Loucy (cell line): ENCODE measurements at regions not wholly inside any gene's neighbourhood (a gene's known extent, or its start where the extent isn't known, plus 50 kb on each side); places are given as distances from the start of the nearest gene placed in this dataset.

Experiments
- H2AFZ ChIP-seq: fragments of 200-600 bp; sonication (generic); 2 replicates; pipeline ENCODE4 v1.6.0; 2016; ENCODE audit warnings: antibody characterized with exemption, mild to moderate bottlenecking, low read length, moderate library complexity
- H3F3A ChIP-seq: fragments of 200-600 bp; 2 replicates; pipeline ENCODE4 v1.6.0; 2016; ENCODE audit warnings: antibody characterized with exemption, low read depth, mild to moderate bottlenecking
- H3K27me3 ChIP-seq: fragments of 200-600 bp; sonication (generic); 2 replicates; pipeline ENCODE4 v1.6.1; 2014; ENCODE audit warnings: low read length, mild to moderate bottlenecking; ENCODE audit not compliant: insufficient read depth, poor library complexity, severe bottlenecking
- H3K36me3 ChIP-seq: fragments of 200-600 bp; sonication (generic); 2 replicates; pipeline ENCODE4 v1.6.1; 2016; ENCODE audit warnings: low read length; ENCODE audit not compliant: insufficient read depth
- H3K4me1 ChIP-seq: fragments of 200-600 bp; sonication (generic); 2 replicates; pipeline ENCODE4 v1.5.1; 2014; ENCODE audit warnings: low read length, mild to moderate bottlenecking; ENCODE audit not compliant: insufficient read depth, poor library complexity, severe bottlenecking
- H3K4me2 ChIP-seq: fragments of 200-600 bp; sonication (generic); 2 replicates; pipeline ENCODE4 v1.6.0; 2014; ENCODE audit warnings: antibody characterized with exemption, low read length, low read depth, mild to moderate bottlenecking; ENCODE audit not compliant: poor library complexity, severe bottlenecking
- H3K4me3 ChIP-seq: fragments of 200-600 bp; sonication (generic); 2 replicates; pipeline ENCODE4 v1.5.1; 2014; ENCODE audit warnings: low read length, mild to moderate bottlenecking, mixed read lengths; ENCODE audit not compliant: poor library complexity, severe bottlenecking
- H3K79me2 ChIP-seq: fragments of 200-600 bp; sonication (generic); 2 replicates; pipeline ENCODE4 v1.6.1; 2014; ENCODE audit warnings: low read length; ENCODE audit not compliant: insufficient read depth
- H3K9ac ChIP-seq: fragments of 200-600 bp; sonication (generic); 2 replicates; pipeline ENCODE4 v1.6.0; 2014; ENCODE audit warnings: mild to moderate bottlenecking, low read depth, low read length, moderate library complexity; ENCODE audit not compliant: poor library complexity, severe bottlenecking
- H3K9me2 ChIP-seq: fragments of 200-600 bp; sonication (generic); replicated peaks from 2 replicates; pipeline ENCODE4 v1.6.1; 2016; ENCODE audit warnings: low read depth, low read length, mixed read lengths
- H3K9me3 ChIP-seq: fragments of 200-600 bp; sonication (generic); 2 replicates; pipeline ENCODE4 v1.6.1; 2014; ENCODE audit warnings: mild to moderate bottlenecking, antibody characterized with exemption, low read length, low read depth; ENCODE audit not compliant: insufficient read depth
- H4K20me1 ChIP-seq: fragments of 200-600 bp; sonication (generic); 2 replicates; pipeline ENCODE4 v1.6.0; 2014; ENCODE audit warnings: antibody characterized with exemption, low read length, mild to moderate bottlenecking; ENCODE audit not compliant: insufficient read depth, poor library complexity, severe bottlenecking
- EZH2phosphoT487 ChIP-seq: fragments of 200-600 bp; IDR thresholded peaks from 2 replicates; pipeline ENCODE4 v1.6.1; 2018; ENCODE audit warnings: antibody characterized with exemption, mild to moderate bottlenecking, moderate library complexity, borderline replicate concordance
- TF ChIP-seq, protein P1 (sequence below): fragments of 200-600 bp; sonication (generic); conservative IDR thresholded peaks from 2 replicates; pipeline ENCODE4 v1.5.1; 2014; ENCODE audit warnings: mild to moderate bottlenecking, antibody characterized with exemption, low read length

DNA sequence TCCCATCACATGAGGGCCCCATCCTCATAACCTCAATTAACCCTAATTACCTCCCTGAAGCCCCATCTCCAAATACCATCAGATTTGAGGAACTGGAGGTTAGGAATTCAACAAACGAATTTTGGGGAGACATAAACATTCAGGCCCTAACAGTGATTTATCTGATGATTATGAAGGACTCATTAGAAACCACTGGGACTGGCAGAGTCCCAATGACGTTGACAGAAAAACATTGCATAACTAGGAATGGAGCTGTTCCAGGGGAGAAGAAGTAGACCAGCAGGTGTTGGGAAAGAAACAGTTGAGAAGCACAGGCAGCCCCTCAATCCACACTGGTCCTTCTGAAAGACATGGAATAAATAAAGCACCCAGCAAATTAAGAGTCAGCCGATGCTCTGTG lies 282.0 kb downstream of the MAP2K4 start:
- H3K36me3 ChIP-seq = no peaks in the 10 kb centered on the region
- no peaks in the 10 kb centered on the region for H4K20me1 ChIP-seq
- no peak overlapping the region for H3K4me3 ChIP-seq
- H3K4me1 ChIP-seq = no peaks in the 10 kb centered on the region
- TF ChIP-seq EZH2phosphoT487 = no peak
- no peak overlapping the region for H2AFZ ChIP-seq
- H3K79me2 ChIP-seq = no peaks in the 10 kb centered on the region
- no peaks in the 10 kb centered on the region for H3F3A ChIP-seq
- no peak overlapping the region for H3K4me2 ChIP-seq
- no peaks in the 10 kb centered on the region; the same call in 1 of the 2 replicates for H3K9me3 ChIP-seq
- no peak overlapping the region for H3K9ac ChIP-seq
- no peaks in the 10 kb centered on the region for H3K27me3 ChIP-seq
- no peaks in the 10 kb centered on the region for H3K9me2 ChIP-seq

DNA sequence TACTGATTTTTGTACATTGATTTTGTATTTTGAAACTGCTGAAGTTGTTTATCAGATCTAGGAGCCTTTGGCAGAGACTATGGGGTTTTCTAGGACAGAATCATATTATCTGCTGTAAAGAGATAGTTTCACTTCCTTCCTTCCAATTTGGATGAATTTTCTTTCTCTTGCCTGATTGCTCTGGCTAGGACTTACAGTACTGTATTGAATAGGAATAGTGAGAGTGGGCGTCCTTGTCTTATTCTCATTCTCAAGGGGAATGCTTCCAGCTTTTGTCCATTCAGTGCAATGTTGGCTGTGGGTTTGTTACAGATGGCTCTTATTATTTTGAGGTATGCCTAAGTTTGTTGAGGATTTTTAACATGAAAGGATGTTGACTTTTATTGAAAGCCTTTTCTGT lies 290.1 kb downstream of the MAP2K4 start:
- Histone ChIP-seq H4K20me1 (no peaks in the 10 kb centered on the region), H3K36me3 (no peaks in the 10 kb centered on the region), H3K27me3 (no peaks in the 10 kb centered on the region), H3K4me3 (no peak overlapping the region), H3K9ac (no peak overlapping the region), H3K9me3 (0 out of 2 replicates have a peak, but pooled peaks cover 2% of the 10 kb centered on the region), H3K4me1 (no peaks in the 10 kb centered on the region), H3F3A (no peaks in the 10 kb centered on the region), H2AFZ (no peak overlapping the region), H3K79me2 (no peaks in the 10 kb centered on the region), H3K4me2 (no peak overlapping the region), H3K9me2 (no peaks in the 10 kb centered on the region)
- TF ChIP-seq, protein P1, sequence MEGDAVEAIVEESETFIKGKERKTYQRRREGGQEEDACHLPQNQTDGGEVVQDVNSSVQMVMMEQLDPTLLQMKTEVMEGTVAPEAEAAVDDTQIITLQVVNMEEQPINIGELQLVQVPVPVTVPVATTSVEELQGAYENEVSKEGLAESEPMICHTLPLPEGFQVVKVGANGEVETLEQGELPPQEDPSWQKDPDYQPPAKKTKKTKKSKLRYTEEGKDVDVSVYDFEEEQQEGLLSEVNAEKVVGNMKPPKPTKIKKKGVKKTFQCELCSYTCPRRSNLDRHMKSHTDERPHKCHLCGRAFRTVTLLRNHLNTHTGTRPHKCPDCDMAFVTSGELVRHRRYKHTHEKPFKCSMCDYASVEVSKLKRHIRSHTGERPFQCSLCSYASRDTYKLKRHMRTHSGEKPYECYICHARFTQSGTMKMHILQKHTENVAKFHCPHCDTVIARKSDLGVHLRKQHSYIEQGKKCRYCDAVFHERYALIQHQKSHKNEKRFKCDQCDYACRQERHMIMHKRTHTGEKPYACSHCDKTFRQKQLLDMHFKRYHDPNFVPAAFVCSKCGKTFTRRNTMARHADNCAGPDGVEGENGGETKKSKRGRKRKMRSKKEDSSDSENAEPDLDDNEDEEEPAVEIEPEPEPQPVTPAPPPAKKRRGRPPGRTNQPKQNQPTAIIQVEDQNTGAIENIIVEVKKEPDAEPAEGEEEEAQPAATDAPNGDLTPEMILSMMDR = no peak
- no peak for TF ChIP-seq EZH2phosphoT487

- TF ChIP-seq, protein P1 = no peak
- no peak for TF ChIP-seq EZH2phosphoT487
- H3K4me2 ChIP-seq = no peak overlapping the region
- no peaks in the 10 kb centered on the region for H3K4me1 ChIP-seq
Observed at GRCh38 chr17:12312692-12313091, 292.0 kb downstream of the MAP2K4 start.

DNA sequence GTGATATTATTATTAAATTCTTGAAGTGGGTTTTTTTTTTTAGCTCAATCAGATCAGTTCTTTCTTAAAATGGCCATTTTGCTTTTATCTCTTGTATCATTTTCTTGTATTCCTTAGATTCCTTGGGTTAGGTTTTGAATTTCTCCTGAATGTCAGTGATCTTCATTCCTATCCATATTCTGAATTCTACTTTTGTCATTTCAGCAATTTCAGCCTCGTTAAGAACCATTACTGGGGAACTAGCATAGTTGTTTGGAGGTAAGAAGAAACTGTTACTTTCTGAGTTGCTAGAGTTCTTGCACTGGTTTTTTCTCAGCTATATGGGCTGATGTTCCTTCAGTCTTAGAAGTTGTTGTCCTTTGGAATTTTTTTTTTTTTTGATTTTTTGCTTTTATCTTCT lies 293.1 kb downstream of the MAP2K4 start:
- Histone ChIP-seq H3K79me2 (no peaks in the 10 kb centered on the region), H3K4me3 (no peak overlapping the region), H3K9me2 (no peaks in the 10 kb centered on the region), H2AFZ (no peak overlapping the region), H3K36me3 (no peaks in the 10 kb centered on the region), H3K4me2 (no peak overlapping the region), H3K27me3 (no peaks in the 10 kb centered on the region), H3K4me1 (no peaks in the 10 kb centered on the region), H3F3A (no peaks in the 10 kb centered on the region), H3K9me3 (0 out of 2 replicates have a peak, but pooled peaks cover 2% of the 10 kb centered on the region), H3K9ac (no peak overlapping the region), H4K20me1 (no peaks in the 10 kb centered on the region)
- TF ChIP-seq, protein P1 = no peak
- TF ChIP-seq EZH2phosphoT487 = no peak

More at GRCh38 chr17:12312692-12313091, 292.0 kb downstream of the MAP2K4 start:
- no peaks in the 10 kb centered on the region for H3K27me3 ChIP-seq
- H3F3A ChIP-seq = no peaks in the 10 kb centered on the region
- H3K79me2 ChIP-seq = no peaks in the 10 kb centered on the region
- H3K9me2 ChIP-seq = no peaks in the 10 kb centered on the region
- H3K36me3 ChIP-seq = no peaks in the 10 kb centered on the region
- H3K4me3 ChIP-seq = no peak overlapping the region
- H3K9me3 ChIP-seq = 0 out of 2 replicates have a peak, but pooled peaks cover 2% of the 10 kb centered on the region
- H2AFZ ChIP-seq = no peak overlapping the region
- H3K9ac ChIP-seq = no peak overlapping the region
- no peaks in the 10 kb centered on the region for H4K20me1 ChIP-seq
